K562 (cell line): ENCODE measurements at regions not wholly inside any gene's neighbourhood (a gene's known extent, or its start where the extent isn't known, plus 50 kb on each side); places are given as distances from the start of the nearest gene placed in this dataset.

Experiments used
- ATAC-seq: fragments of 200-7000 bp; cut with Tn5 transposase; 3 replicates; pipeline ENCODE4 v1.9.1; 2020; ENCODE audit warnings: moderate library complexity
- BruUV-seq: library from RNA; stranded (reverse); fragments of 400-500 nt; replicated peaks from 2 replicates; lab custom pipeline; 2021; lab: Mats Ljungman, UMichigan
- CTCF ChIA-PET: fragments of 300-600 bp; formaldehyde crosslinking; extraction: SDS; loops from one replicate; lab custom pipeline; 2021; ENCODE audit warnings: low intra/inter-chr PET ratio; lab: Yijun Ruan, JAX
- POLR2A ChIA-PET: fragments of 300-600, 350-650 bp; sonication (Branson Sonifier 250); formaldehyde crosslinking; extraction: SDS; loops from one replicate; lab custom pipeline; 2021; ENCODE audit warnings: antibody characterized with exemption, inconsistent platforms; lab: Yijun Ruan, JAX
- DNase-seq, 4 experiments: peaks; one replicate each; pipeline versions ENCODE4 v3.0.0 to v3.0.0-alpha.2; 2011 to 2018; ENCODE audit warnings: low spot score in 3 of 4, mixed read lengths in 3 of 4; ENCODE audit errors: extremely low read depth in 1 of 4
- FAIRE-seq: peaks from 2 replicates; lab custom pipeline; 2011; peaks lifted over from hg19 to GRCh38; lab: Jason Lieb, UNC
- H2AFZ ChIP-seq: 2 replicates; pipeline ENCODE4 v1.6.0; 2011; ENCODE audit warnings: low read depth, low read length, control low read depth, inconsistent platforms
- H3K27ac ChIP-seq: fragments of 200-600 bp; 3 replicates; pipeline ENCODE4 v1.8.0; 2011; ENCODE audit warnings: low read depth, mild to moderate bottlenecking, control low read depth, inconsistent platforms, low read length, moderate library complexity, mixed read lengths; ENCODE audit errors: extremely low read depth
- H3K27me3 ChIP-seq, 2 experiments: fragments of 300-600 bp in 1 of 2; 2 replicates in 1 of 2; 3 replicates in 1 of 2; pipeline versions ENCODE4 v1.6.0 to v1.8.0; 2011; ENCODE audit warnings: inconsistent platforms in 2 of 2, low read length in 2 of 2, mild to moderate bottlenecking in 1 of 2, mixed read lengths in 1 of 2, moderate library complexity in 1 of 2; ENCODE audit not compliant: control insufficient read depth in 2 of 2, insufficient read depth in 2 of 2
- H3K36me3 ChIP-seq: fragments of 300-600 bp; 3 replicates; pipeline ENCODE4 v1.8.0; 2011; ENCODE audit warnings: mild to moderate bottlenecking, low read length, inconsistent platforms; ENCODE audit not compliant: control insufficient read depth, insufficient read depth
- H3K4me1 ChIP-seq, 2 experiments: fragments of 200-600 bp in 1 of 2; replicated peaks in 1 of 2; 2 replicates in 1 of 2; 3 replicates in 1 of 2; pipeline versions ENCODE4 v1.5.1 to v1.8.0; 2011; ENCODE audit warnings: inconsistent platforms in 2 of 2, low read length in 2 of 2, mild to moderate bottlenecking in 1 of 2, mixed read lengths in 1 of 2, moderate library complexity in 1 of 2; ENCODE audit not compliant: control insufficient read depth in 2 of 2, insufficient read depth in 2 of 2
- H3K4me2 ChIP-seq: 2 replicates; pipeline ENCODE4 v1.6.1; 2011; ENCODE audit warnings: low read length, control low read depth, inconsistent platforms, mixed read lengths; ENCODE audit not compliant: insufficient read depth
- H3K4me3 ChIP-seq: fragments of 200-600 bp; sonication (generic), shearing (Covaris generic); 2 replicates; pipeline ENCODE4 v1.5.1; 2016; ENCODE audit warnings: control low read depth, inconsistent platforms
- H3K79me2 ChIP-seq: fragments of 200-600 bp; 3 replicates; pipeline ENCODE4 v1.8.0; 2011; ENCODE audit warnings: low read length, inconsistent platforms; ENCODE audit not compliant: control insufficient read depth, insufficient read depth
- H3K9ac ChIP-seq, 2 experiments: 2 replicates each; pipeline versions ENCODE4 v1.6.0 to v1.6.1; 2011; ENCODE audit warnings: low read depth in 2 of 2, low read length in 2 of 2, control low read depth in 1 of 2, inconsistent platforms in 1 of 2, mild to moderate bottlenecking in 1 of 2, mixed read lengths in 1 of 2; ENCODE audit not compliant: insufficient read depth in 1 of 2
- H3K9me1 ChIP-seq: one replicate; pipeline ENCODE4 v1.6.0; 2011; ENCODE audit warnings: inconsistent platforms, mild to moderate bottlenecking, low read length, moderate library complexity; ENCODE audit not compliant: control insufficient read depth, insufficient read depth
- H3K9me3 ChIP-seq: replicated peaks from 2 replicates; pipeline ENCODE4 v1.5.1; 2011; ENCODE audit warnings: low read depth, low read length, inconsistent platforms; ENCODE audit not compliant: control insufficient read depth, insufficient read depth
- H4K20me1 ChIP-seq: replicated peaks from 2 replicates; pipeline ENCODE4 v1.6.1; 2011; ENCODE audit warnings: low read length, inconsistent platforms, mixed read lengths; ENCODE audit not compliant: control insufficient read depth, insufficient read depth
- MCM2 ChIP-seq: fragments of 450-650 bp; IDR thresholded peaks from 2 replicates; pipeline ENCODE4 v1.6.1; 2017; ENCODE audit warnings: low read depth, mild to moderate bottlenecking
- RBM17 ChIP-seq: fragments of 200-400 bp; formaldehyde crosslinking; IDR thresholded peaks from 2 replicates; pipeline ENCODE4 v1.6.1; 2017; ENCODE audit warnings: low read depth, mild to moderate bottlenecking, low read length, borderline replicate concordance
- TBP ChIP-seq: optimal IDR thresholded peaks from 2 replicates; pipeline ENCODE3; 2011; ENCODE audit warnings: low read depth, low read length, improper control_type of control experiment
- ZBTB11 ChIP-seq, 3 experiments: fragments of 200-800 bp in 1 of 3; fragments of 250-450 bp in 1 of 3; fragments of 450-650 bp in 1 of 3; sonication (Bioruptor Pico) in 1 of 3; sonication (Bioruptor generic) in 1 of 3; formaldehyde crosslinking in 1 of 3; IDR thresholded peaks; 2 replicates each; pipeline versions ENCODE4 v1.6.1 to v1.8.0; 2016 to 2022; ENCODE audit warnings: mild to moderate bottlenecking in 2 of 3, missing genetic modification characterization in 2 of 3, missing compliant biosample characterization in 1 of 3, moderate library complexity in 1 of 3
- ZBTB9 ChIP-seq: fragments of 450-650 bp; formaldehyde crosslinking; IDR thresholded peaks from 2 replicates; pipeline ENCODE4 v1.4.0; 2020; ENCODE audit warnings: mild to moderate bottlenecking, moderate library complexity
- ZSCAN32 ChIP-seq: fragments of 450-650 bp; formaldehyde crosslinking; IDR thresholded peaks from 2 replicates; pipeline ENCODE4 v1.4.0; 2020; ENCODE audit warnings: mild to moderate bottlenecking, moderate library complexity
- ZZZ3 ChIP-seq: fragments of 450-650 bp; IDR thresholded peaks from 2 replicates; pipeline ENCODE4 v1.6.1; 2016; ENCODE audit warnings: antibody characterized with exemption, mild to moderate bottlenecking, moderate library complexity
- WGBS: fragments of 100-300 bp; shearing (Covaris generic); methylation state at CpG from one replicate; pipeline ENCODE4 v1.1.6; 2016; ENCODE audit warnings: low coverage, mixed read lengths; ENCODE audit not compliant: insufficient coverage; ENCODE audit errors: missing lambda C conversion rate; 5-methylcytosine and 5-hydroxymethylcytosine counted together
- in situ Hi-C: fragments of 300-500 bp; cut with MboI; formaldehyde crosslinking; loops from 4 replicates; pipeline ENCODE4 v1.15.0; 2018; ENCODE audit warnings: inconsistent platforms, mixed read lengths
- intact Hi-C: fragments of 100-400 bp; cut with micrococcal nuclease; formaldehyde crosslinking; loops from 2 replicates; pipeline ENCODE4 v1.14.2; 2022

- Histone ChIP-seq H3K4me2 (no peak overlapping the region), H3K79me2 (no peaks in the 10 kb centered on the region), H3K4me3 (no peak overlapping the region), H3K4me1 (no peaks in the 10 kb centered on the region; a peak in 1 of 5 replicates), H3K9me3 (no peaks in the 10 kb centered on the region), H3K9ac (no peak overlapping the region), H3K27me3 (no peaks in the 10 kb centered on the region), H2AFZ (no peak overlapping the region), H4K20me1 (no peaks in the 10 kb centered on the region), H3K9me1 (no peaks in the 10 kb centered on the region), H3K36me3 (no peaks in the 10 kb centered on the region), H3K27ac (no peak overlapping the region)
- ChIA-PET CTCF (no interaction called here), POLR2A (no interaction called here)
- in situ Hi-C loops (no loop called here), intact Hi-C loops (no loop called here)
- no peak for DNase-seq
- WGBS, result 54% methylated on average over 5 of the region's 5 CpGs
- ATAC-seq, result no peak
- no peak for FAIRE-seq
- peak in 1 of 3 experiments; percentile 14; a peak in 1 of 6 replicates for TF ChIP-seq ZBTB11 (CRISPR knock-in tag; IDR thresholded peaks at IDR 0.05)
- no peak for TF ChIP-seq ZSCAN32 (CRISPR knock-in tag)
- no peak for TF ChIP-seq ZZZ3
- TF ChIP-seq MCM2, result no peak
- TF ChIP-seq ZBTB9 (CRISPR knock-in tag), result no peak
- no peak for TF ChIP-seq TBP
- no peak for TF ChIP-seq RBM17
- TF ChIP-seq, all 486 proteins: peak for 1
- BruUV-seq, result no TSS peak
Observed at GRCh38 chr3:64900617-64901521, 213.1 kb upstream of the ADAMTS9 start.
